ENCODE measurements at regions not wholly inside any gene's neighbourhood (a gene's known extent, or its start where the extent isn't known, plus 50 kb on each side); places are given as distances from the start of the nearest gene placed in this dataset.

GRCh38 chr18:78904179-78904531 is 75.5 kb upstream of the SALL3 start:
- TF ChIP-seq EZH2 (IDR thresholded peaks at IDR 0.05; ENCODE audit: borderline replicate concordance, low read depth, low read length, severe bottlenecking) (no peak), CTCF (IDR thresholded peaks at IDR 0.05; ENCODE audit: borderline replicate concordance, extremely low read depth, low read length, poor library complexity, severe bottlenecking) (no peak)

All from DND-41 (cell line).